ENCODE measurements at regions not wholly inside any gene's neighbourhood (a gene's known extent, or its start where the extent isn't known, plus 50 kb on each side); places are given as distances from the start of the nearest gene placed in this dataset.

DNA sequence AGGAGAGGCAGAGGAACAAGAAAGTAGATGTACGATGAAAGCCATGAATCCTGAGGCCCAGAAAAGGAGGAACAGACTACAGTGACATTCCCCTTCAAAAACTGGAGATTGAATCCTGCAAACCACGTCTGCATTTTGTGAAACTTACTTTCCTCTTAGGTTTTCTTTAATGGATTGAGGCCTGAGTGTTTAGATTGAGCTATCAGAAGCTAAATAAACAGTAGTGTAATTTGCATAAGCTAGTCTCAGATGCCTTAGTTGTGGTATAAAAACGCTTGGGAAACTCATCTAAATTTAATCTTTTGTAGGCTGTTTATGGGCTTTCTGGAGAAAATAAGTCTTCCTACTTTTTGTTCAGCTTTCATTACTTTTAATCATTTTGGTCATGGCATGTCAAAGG is 94.8 kb upstream of the HDAC9 start:
- TF ChIP-seq, protein P1, sequence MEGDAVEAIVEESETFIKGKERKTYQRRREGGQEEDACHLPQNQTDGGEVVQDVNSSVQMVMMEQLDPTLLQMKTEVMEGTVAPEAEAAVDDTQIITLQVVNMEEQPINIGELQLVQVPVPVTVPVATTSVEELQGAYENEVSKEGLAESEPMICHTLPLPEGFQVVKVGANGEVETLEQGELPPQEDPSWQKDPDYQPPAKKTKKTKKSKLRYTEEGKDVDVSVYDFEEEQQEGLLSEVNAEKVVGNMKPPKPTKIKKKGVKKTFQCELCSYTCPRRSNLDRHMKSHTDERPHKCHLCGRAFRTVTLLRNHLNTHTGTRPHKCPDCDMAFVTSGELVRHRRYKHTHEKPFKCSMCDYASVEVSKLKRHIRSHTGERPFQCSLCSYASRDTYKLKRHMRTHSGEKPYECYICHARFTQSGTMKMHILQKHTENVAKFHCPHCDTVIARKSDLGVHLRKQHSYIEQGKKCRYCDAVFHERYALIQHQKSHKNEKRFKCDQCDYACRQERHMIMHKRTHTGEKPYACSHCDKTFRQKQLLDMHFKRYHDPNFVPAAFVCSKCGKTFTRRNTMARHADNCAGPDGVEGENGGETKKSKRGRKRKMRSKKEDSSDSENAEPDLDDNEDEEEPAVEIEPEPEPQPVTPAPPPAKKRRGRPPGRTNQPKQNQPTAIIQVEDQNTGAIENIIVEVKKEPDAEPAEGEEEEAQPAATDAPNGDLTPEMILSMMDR (IDR thresholded peaks at IDR 0.05 in 2 of 3, conservative IDR thresholded peaks at IDR 0.05 in 1 of 3; ENCODE audit: borderline replicate concordance in 1 of 3, insufficient read depth in 1 of 3, low read depth in 2 of 3, low read length in 2 of 3), result no peak
- TF ChIP-seq RAD21 (IDR thresholded peaks at IDR 0.05; ENCODE audit: low read depth) (no peak), FOSL1 (IDR thresholded peaks at IDR 0.05; ENCODE audit: low read depth) (no peak), SRF (IDR thresholded peaks at IDR 0.05; ENCODE audit: low read depth) (no peak)
- TF ChIP-seq, protein P2, sequence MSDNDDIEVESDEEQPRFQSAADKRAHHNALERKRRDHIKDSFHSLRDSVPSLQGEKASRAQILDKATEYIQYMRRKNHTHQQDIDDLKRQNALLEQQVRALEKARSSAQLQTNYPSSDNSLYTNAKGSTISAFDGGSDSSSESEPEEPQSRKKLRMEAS (IDR thresholded peaks at IDR 0.05), result no peak
